Smooth muscle cell (in vitro differentiated cells): ENCODE measurements at regions not wholly inside any gene's neighbourhood (a gene's known extent, or its start where the extent isn't known, plus 50 kb on each side); places are given as distances from the start of the nearest gene placed in this dataset.

Experiments used
- DNase-seq: peaks from one replicate; lab custom pipeline; 2025; ENCODE audit not compliant: unreplicated experiment; lab: John Stamatoyannopoulos, UW
- H2AFZ ChIP-seq: fragments of 200-600 bp; sonication (generic); 2 replicates; pipeline ENCODE4 v1.6.0; 2016; ENCODE audit warnings: antibody characterized with exemption, low read depth, mild to moderate bottlenecking
- H3F3A ChIP-seq: fragments of 200-600 bp; sonication (generic); 2 replicates; pipeline ENCODE4 v1.6.0; 2017; ENCODE audit warnings: antibody characterized with exemption, low read depth
- H3K27ac ChIP-seq: fragments of 200-600 bp; sonication (generic); 2 replicates; pipeline ENCODE4 v1.5.1; 2016; ENCODE audit warnings: low read depth, mild to moderate bottlenecking
- H3K27me3 ChIP-seq: fragments of 200-600 bp; sonication (generic); 2 replicates; pipeline ENCODE4 v1.6.1; 2016; ENCODE audit warnings: low read depth, mild to moderate bottlenecking
- H3K36me3 ChIP-seq: fragments of 200-600 bp; sonication (generic); 2 replicates; pipeline ENCODE4 v1.5.1; 2016; ENCODE audit warnings: low read depth
- H3K4me1 ChIP-seq: fragments of 200-600 bp; sonication (generic); 2 replicates; pipeline ENCODE4 v1.5.1; 2016; ENCODE audit warnings: low read depth
- H3K4me2 ChIP-seq: fragments of 200-600 bp; sonication (generic); 2 replicates; pipeline ENCODE4 v1.6.0; 2016; ENCODE audit warnings: mild to moderate bottlenecking
- H3K4me3 ChIP-seq: fragments of 200-600 bp; sonication (generic); 2 replicates; pipeline ENCODE4 v1.5.1; 2016; ENCODE audit warnings: mild to moderate bottlenecking
- H3K79me2 ChIP-seq: fragments of 200-600 bp; sonication (generic); 2 replicates; pipeline ENCODE4 v1.6.0; 2016; ENCODE audit warnings: low read depth, mild to moderate bottlenecking
- H3K9ac ChIP-seq: fragments of 200-600 bp; sonication (generic); 2 replicates; pipeline ENCODE4 v1.6.0; 2016; ENCODE audit warnings: low read depth
- H3K9me3 ChIP-seq: fragments of 200-600 bp; sonication (generic); replicated peaks from 2 replicates; pipeline ENCODE4 v1.5.1; 2016; ENCODE audit warnings: low read depth
- H4K20me1 ChIP-seq: fragments of 200-600 bp; sonication (generic); 2 replicates; pipeline ENCODE4 v1.6.0; 2016; ENCODE audit warnings: low read depth
- CTCF ChIP-seq: fragments of 200-600 bp; sonication (generic); IDR thresholded peaks from 2 replicates; pipeline ENCODE4 v1.5.1; 2017; ENCODE audit warnings: borderline replicate concordance, mild to moderate bottlenecking, antibody characterized with exemption; ENCODE audit not compliant: insufficient read depth, poor library complexity, severe bottlenecking
- WGBS: methylation state at CpG from one replicate; pipeline ENCODE4 v1.1.7; 2016; ENCODE audit warnings: low lambda C conversion rate; 5-methylcytosine and 5-hydroxymethylcytosine counted together

GRCh38 chr14:40098468-40098867 lies 666.2 kb upstream of the FBXO33 start:
- H3K9ac ChIP-seq: no peak overlapping the region
- no peaks in the 10 kb centered on the region for H3F3A ChIP-seq
- no peak overlapping the region for H2AFZ ChIP-seq
- no peak overlapping the region for H3K27ac ChIP-seq
- H3K36me3 ChIP-seq: no peaks in the 10 kb centered on the region
- no peaks in the 10 kb centered on the region for H3K27me3 ChIP-seq
- H3K4me2 ChIP-seq: no peak overlapping the region
- DNase-seq: no peak
- H3K4me1 ChIP-seq: no peaks in the 10 kb centered on the region
- WGBS: 95% methylated on average over 3 of the region's 3 CpGs
- no peak overlapping the region for H3K4me3 ChIP-seq
- TF ChIP-seq CTCF: no peak
- H3K9me3 ChIP-seq: no peaks in the 10 kb centered on the region
- no peaks in the 10 kb centered on the region for H3K79me2 ChIP-seq
- no peaks in the 10 kb centered on the region for H4K20me1 ChIP-seq

- Histone ChIP-seq H2AFZ (no peak overlapping the region), H3K9me3 (no peaks in the 10 kb centered on the region), H4K20me1 (no peaks in the 10 kb centered on the region), H3K4me1 (no peaks in the 10 kb centered on the region), H3K4me2 (no peak overlapping the region), H3K27ac (no peak overlapping the region), H3K27me3 (no peaks in the 10 kb centered on the region), H3K36me3 (no peaks in the 10 kb centered on the region), H3K79me2 (no peaks in the 10 kb centered on the region), H3K9ac (no peak overlapping the region), H3F3A (no peaks in the 10 kb centered on the region), H3K4me3 (no peak overlapping the region)
- TF ChIP-seq CTCF: no peak
- no peak for DNase-seq
Measured at GRCh38 chr14:40096968-40097367, 664.7 kb upstream of the FBXO33 start.

GRCh38 chr14:40093800-40094199 lies 661.6 kb upstream of the FBXO33 start:
- H3K79me2 ChIP-seq: no peaks in the 10 kb centered on the region
- 30% methylated on average over 1 of the region's 1 CpG for WGBS
- no peak overlapping the region for H2AFZ ChIP-seq
- H3K4me1 ChIP-seq: no peaks in the 10 kb centered on the region
- TF ChIP-seq CTCF: no peak
- no peak overlapping the region for H3K4me3 ChIP-seq
- no peaks in the 10 kb centered on the region for H4K20me1 ChIP-seq
- H3K27ac ChIP-seq: no peak overlapping the region
- H3K9ac ChIP-seq: no peak overlapping the region
- no peaks in the 10 kb centered on the region for H3K27me3 ChIP-seq
- no peaks in the 10 kb centered on the region for H3K9me3 ChIP-seq
- DNase-seq: no peak
- no peaks in the 10 kb centered on the region for H3K36me3 ChIP-seq
- no peaks in the 10 kb centered on the region for H3F3A ChIP-seq
- no peak overlapping the region for H3K4me2 ChIP-seq

GRCh38 chr14:40074169-40074568 lies 641.9 kb upstream of the FBXO33 start:
- Histone ChIP-seq H3K9ac (no peak overlapping the region), H3K27me3 (no peaks in the 10 kb centered on the region), H4K20me1 (no peaks in the 10 kb centered on the region), H2AFZ (no peak overlapping the region), H3K4me1 (no peaks in the 10 kb centered on the region), H3K4me3 (no peak overlapping the region), H3K27ac (no peak overlapping the region), H3K9me3 (no peaks in the 10 kb centered on the region), H3K4me2 (no peak overlapping the region), H3K36me3 (no peaks in the 10 kb centered on the region), H3K79me2 (no peaks in the 10 kb centered on the region), H3F3A (no peaks in the 10 kb centered on the region)
- no peak for DNase-seq
- no peak for TF ChIP-seq CTCF
- WGBS: 80% methylated on average over 2 of the region's 2 CpGs
